Activated T-cell treated with anti-CD3 and anti-CD28 coated beads, Interleukin-2, amount 50 U/mL, for 72 hours (primary cell): ENCODE measurements at regions not wholly inside any gene's neighbourhood (a gene's known extent, or its start where the extent isn't known, plus 50 kb on each side); places are given as distances from the start of the nearest gene placed in this dataset.

Experiments
- ATAC-seq, 2 donors: fragments of 150-1000 bp; cut with Tn5 transposase; replicated peaks in 1 of 2; 2 replicates each; pipeline ENCODE4 v1.10.0; 2021; ENCODE audit warnings: moderate library complexity in 2 of 2, mild to moderate bottlenecking in 1 of 2
- DNase-seq, 2 donors: peaks; one replicate each; pipeline ENCODE4 v3.0.0; 2021 to 2022; ENCODE audit warnings: mixed read lengths in 1 of 2
- H3K27ac Mint-ChIP-seq: one replicate; pipeline ENCODE4 v1.8.0; 2022; ENCODE audit warnings: mild to moderate bottlenecking, moderate library complexity, mixed read lengths
- H3K27me3 Mint-ChIP-seq: one replicate; pipeline ENCODE4 v1.8.0; 2022; ENCODE audit warnings: low read depth, mixed read lengths
- H3K36me3 Mint-ChIP-seq, 2 donors: one replicate each; pipeline ENCODE4 v1.8.0; 2022; ENCODE audit warnings: mixed read lengths in 2 of 2, mild to moderate bottlenecking in 1 of 2; ENCODE audit not compliant: insufficient read depth in 2 of 2
- H3K4me1 Mint-ChIP-seq: one replicate; pipeline ENCODE4 v1.8.0; 2022; ENCODE audit warnings: low read depth, mixed read lengths
- H3K4me3 Mint-ChIP-seq, 2 donors: one replicate each; pipeline ENCODE4 v1.8.0; 2022; ENCODE audit warnings: mild to moderate bottlenecking in 2 of 2, mixed read lengths in 2 of 2, moderate library complexity in 2 of 2
- H3K9me3 Mint-ChIP-seq, 2 donors: one replicate each; pipeline ENCODE4 v1.8.0; 2022; ENCODE audit warnings: mixed read lengths in 2 of 2

GRCh38 chr3:11089931-11090330 lies 64.4 kb upstream of the HRH1 start:
- H3K4me1 Mint-ChIP-seq, result no peaks in the 10 kb centered on the region
- ATAC-seq (no peak), DNase-seq (no peak)
- H3K27me3 Mint-ChIP-seq, result peaks cover 13% of the 10 kb centered on the region
- no peaks in the 10 kb centered on the region for H3K36me3 Mint-ChIP-seq
- H3K27ac Mint-ChIP-seq, result no peak overlapping the region
- H3K9me3 Mint-ChIP-seq, result no peaks in the 10 kb centered on the region
- H3K4me3 Mint-ChIP-seq, result no peak overlapping the region

GRCh38 chr3:11090551-11090950 lies 63.7 kb upstream of the HRH1 start:
- ATAC-seq, result no peak
- no peaks in the 10 kb centered on the region for H3K36me3 Mint-ChIP-seq
- DNase-seq, result no peak
- no peak overlapping the region for H3K4me3 Mint-ChIP-seq
- no peaks in the 10 kb centered on the region for H3K4me1 Mint-ChIP-seq
- peaks cover 19% of the 10 kb centered on the region for H3K27me3 Mint-ChIP-seq
- H3K9me3 Mint-ChIP-seq, result no peaks in the 10 kb centered on the region
- H3K27ac Mint-ChIP-seq, result no peak overlapping the region

GRCh38 chr3:11091088-11091590 lies 63.2 kb upstream of the HRH1 start:
- Mint-ChIP-seq H3K9me3 (no peaks in the 10 kb centered on the region), H3K36me3 (no peaks in the 10 kb centered on the region), H3K4me3 (no peak overlapping the region), H3K27me3 (peaks cover 19% of the 10 kb centered on the region), H3K4me1 (peaks cover 5% of the 10 kb centered on the region), H3K27ac (no peak overlapping the region)
- no peak for DNase-seq
- no peak for ATAC-seq

- peaks cover 15% of the 10 kb centered on the region for H3K27me3 Mint-ChIP-seq
- no peaks in the 10 kb centered on the region for H3K9me3 Mint-ChIP-seq
- DNase-seq (no peak), ATAC-seq (no peak)
- H3K27ac Mint-ChIP-seq, result no peak overlapping the region
- no peaks in the 10 kb centered on the region for H3K36me3 Mint-ChIP-seq
- no peak overlapping the region for H3K4me3 Mint-ChIP-seq
- peaks cover 12% of the 10 kb centered on the region for H3K4me1 Mint-ChIP-seq
Measured at GRCh38 chr3:11091791-11092190, 62.5 kb upstream of the HRH1 start.

- Mint-ChIP-seq H3K27me3 (peaks cover 21% of the 10 kb centered on the region), H3K27ac (no peak overlapping the region), H3K4me3 (no peak overlapping the region), H3K36me3 (no peaks in the 10 kb centered on the region), H3K4me1 (peaks cover 17% of the 10 kb centered on the region), H3K9me3 (no peaks in the 10 kb centered on the region)
- ATAC-seq (no peak), DNase-seq (no peak)
Measured at GRCh38 chr3:11093823-11094340, 60.4 kb upstream of the HRH1 start.

GRCh38 chr3:11095932-11096265 lies 58.4 kb upstream of the HRH1 start:
- Mint-ChIP-seq H3K4me1 (peaks cover 17% of the 10 kb centered on the region), H3K4me3 (peak overlapping the region in 1 of 2 donors; percentile 72), H3K36me3 (no peaks in the 10 kb centered on the region)

GRCh38 chr3:11096266-11097139 lies 57.8 kb upstream of the HRH1 start:
- DNase-seq (peak; percentile 78 to 83), ATAC-seq (peak; percentile 94)
- Mint-ChIP-seq H3K36me3 (no peaks in the 10 kb centered on the region), H3K4me3 (peak overlapping the region; percentile 72 to 83), H3K4me1 (peaks cover 17% of the 10 kb centered on the region), H3K9me3 (no peaks in the 10 kb centered on the region), H3K27ac (no peak overlapping the region), H3K27me3 (peaks cover 22% of the 10 kb centered on the region)

More at GRCh38 chr3:11095932-11096265, 58.4 kb upstream of the HRH1 start:
- DNase-seq (no peak), ATAC-seq (no peak)
- peaks cover 22% of the 10 kb centered on the region for H3K27me3 Mint-ChIP-seq
- no peaks in the 10 kb centered on the region for H3K9me3 Mint-ChIP-seq
- no peak overlapping the region for H3K27ac Mint-ChIP-seq

- peaks cover 6 to 12% of the 10 kb centered on the region in 2 donors for H3K9me3 Mint-ChIP-seq
- no peak overlapping the region for H3K27ac Mint-ChIP-seq
- peaks cover 1 to 8% of the 10 kb centered on the region in 2 donors for H3K36me3 Mint-ChIP-seq
- ATAC-seq, result no peak
- peaks cover 26% of the 10 kb centered on the region for H3K27me3 Mint-ChIP-seq
- no peak for DNase-seq
- H3K4me3 Mint-ChIP-seq, result no peak overlapping the region
- H3K4me1 Mint-ChIP-seq, result peaks cover 17% of the 10 kb centered on the region
Measured at GRCh38 chr3:11099306-11099705, 55.0 kb upstream of the HRH1 start.
